ENCODE measurements at regions not wholly inside any gene's neighbourhood (a gene's known extent, or its start where the extent isn't known, plus 50 kb on each side); places are given as distances from the start of the nearest gene placed in this dataset.

GRCh38 chr3:25229586-25229985 lies 198.5 kb upstream of the RARB start:
- TF ChIP-seq HDAC2 (IDR thresholded peaks at IDR 0.05) (no peak), POLR2A (IDR thresholded peaks at IDR 0.05; ENCODE audit: low read length) (no peak), SMC3 (IDR thresholded peaks at IDR 0.05) (no peak)
